Erythroblast (primary cell): ENCODE measurements at regions not wholly inside any gene's neighbourhood (a gene's known extent, or its start where the extent isn't known, plus 50 kb on each side); places are given as distances from the start of the nearest gene placed in this dataset.

Experiments used
- GATA1 ChIP-seq: IDR thresholded peaks from 2 replicates; pipeline ENCODE4 v1.6.1; 2011; ENCODE audit warnings: low read depth, mild to moderate bottlenecking, control low read depth, low read length, moderate library complexity
- POLR2A ChIP-seq: IDR thresholded peaks from 2 replicates; pipeline ENCODE4 v1.6.1; 2011; ENCODE audit warnings: mild to moderate bottlenecking, low read length

DNA sequence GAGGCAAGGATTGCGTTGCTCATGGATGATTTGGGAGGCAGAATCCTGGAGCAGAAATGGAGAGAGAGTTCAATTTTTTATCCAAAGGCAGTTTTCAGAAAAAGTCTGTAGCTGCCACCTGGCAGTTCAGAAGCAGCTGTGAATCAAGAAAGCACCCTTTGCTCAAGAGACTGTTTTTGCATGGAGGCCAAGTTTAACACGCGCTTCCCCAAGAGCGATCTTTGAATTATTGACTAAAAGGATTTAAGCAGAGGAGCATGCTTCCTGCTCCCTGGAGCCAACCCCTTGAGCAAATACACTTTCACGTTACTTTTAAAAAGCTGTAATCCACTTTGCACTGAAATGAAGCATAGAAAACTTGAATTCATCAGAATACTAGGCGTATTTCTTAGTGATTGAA is 252.4 kb downstream of the RNF144A start:
- TF ChIP-seq POLR2A (no peak), GATA1 (no peak)
